ENCODE measurements at regions not wholly inside any gene's neighbourhood (a gene's known extent, or its start where the extent isn't known, plus 50 kb on each side); places are given as distances from the start of the nearest gene placed in this dataset.

DNA sequence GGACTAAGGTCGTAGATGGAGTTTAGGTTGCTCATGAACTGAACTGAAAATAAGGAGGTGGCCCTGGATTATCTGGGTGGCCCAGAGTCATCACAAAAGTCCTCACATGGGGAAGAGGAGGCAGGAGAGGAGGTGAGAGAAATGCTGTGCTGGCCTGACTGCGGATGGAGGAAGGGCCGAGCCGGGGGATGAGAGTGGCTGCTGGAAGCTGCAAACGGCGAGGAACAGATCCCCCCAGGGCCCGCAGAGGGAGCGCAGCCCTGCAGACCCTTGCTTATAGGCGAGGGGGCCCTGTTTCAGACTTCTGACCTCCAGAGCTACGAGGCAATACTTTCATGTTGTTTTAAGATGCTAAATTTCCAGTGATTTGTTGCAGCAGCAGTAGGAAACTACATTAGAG, 102.7 kb upstream of the C1orf174 start:
- TF ChIP-seq, protein P1, sequence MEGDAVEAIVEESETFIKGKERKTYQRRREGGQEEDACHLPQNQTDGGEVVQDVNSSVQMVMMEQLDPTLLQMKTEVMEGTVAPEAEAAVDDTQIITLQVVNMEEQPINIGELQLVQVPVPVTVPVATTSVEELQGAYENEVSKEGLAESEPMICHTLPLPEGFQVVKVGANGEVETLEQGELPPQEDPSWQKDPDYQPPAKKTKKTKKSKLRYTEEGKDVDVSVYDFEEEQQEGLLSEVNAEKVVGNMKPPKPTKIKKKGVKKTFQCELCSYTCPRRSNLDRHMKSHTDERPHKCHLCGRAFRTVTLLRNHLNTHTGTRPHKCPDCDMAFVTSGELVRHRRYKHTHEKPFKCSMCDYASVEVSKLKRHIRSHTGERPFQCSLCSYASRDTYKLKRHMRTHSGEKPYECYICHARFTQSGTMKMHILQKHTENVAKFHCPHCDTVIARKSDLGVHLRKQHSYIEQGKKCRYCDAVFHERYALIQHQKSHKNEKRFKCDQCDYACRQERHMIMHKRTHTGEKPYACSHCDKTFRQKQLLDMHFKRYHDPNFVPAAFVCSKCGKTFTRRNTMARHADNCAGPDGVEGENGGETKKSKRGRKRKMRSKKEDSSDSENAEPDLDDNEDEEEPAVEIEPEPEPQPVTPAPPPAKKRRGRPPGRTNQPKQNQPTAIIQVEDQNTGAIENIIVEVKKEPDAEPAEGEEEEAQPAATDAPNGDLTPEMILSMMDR (IDR thresholded peaks at IDR 0.05; ENCODE audit: insufficient read depth, low read length, poor library complexity, severe bottlenecking) = no peak
- no peak for TF ChIP-seq EZH2phosphoT487 (conservative IDR thresholded peaks at IDR 0.05; ENCODE audit: low read length)
